Transverse colon (tissue), 4 donors: ENCODE measurements at regions not wholly inside any gene's neighbourhood (a gene's known extent, or its start where the extent isn't known, plus 50 kb on each side); places are given as distances from the start of the nearest gene placed in this dataset.

Experiments
- DNase-seq: peaks from one replicate; pipeline ENCODE4 v3.0.0-alpha.2; 2019
- H3K27ac ChIP-seq, 4 donors: fragments of 200-600 bp; sonication (generic); 2 replicates each; pipeline ENCODE4 v1.5.1; 2016 to 2018; ENCODE audit warnings: inconsistent platforms in 4 of 4
- H3K27me3 ChIP-seq: fragments of 200-600 bp; sonication (generic); 2 replicates; pipeline ENCODE4 v1.5.1; 2017; ENCODE audit warnings: inconsistent platforms
- H3K36me3 ChIP-seq, 4 donors: fragments of 200-600 bp; sonication (generic); 2 replicates each; pipeline ENCODE4 v1.5.1; 2017 to 2019; ENCODE audit warnings: inconsistent platforms in 4 of 4
- H3K4me1 ChIP-seq, 4 donors: fragments of 200-600 bp; sonication (generic); 2 replicates each; pipeline ENCODE4 v1.5.1; 2017 to 2020; ENCODE audit warnings: inconsistent platforms in 4 of 4
- H3K4me3 ChIP-seq, 4 donors: fragments of 200-600 bp; sonication (generic); 1 replicate in 1 of 4; 2 replicates in 3 of 4; pipeline versions ENCODE4 v1.5.1 to v1.6.1; 2017 to 2019; ENCODE audit warnings: inconsistent platforms in 4 of 4
- H3K9me3 ChIP-seq, 2 donors: fragments of 200-600 bp; sonication (generic); 2 replicates each; pipeline ENCODE4 v1.5.1; 2017 to 2019; ENCODE audit warnings: inconsistent platforms in 2 of 2
- EP300 ChIP-seq: sonication (generic); formaldehyde crosslinking; IDR thresholded peaks from one replicate; pipeline ENCODE4 v1.6.1; 2017; ENCODE audit warnings: antibody characterized with exemption, low read depth
- POLR2A ChIP-seq: fragments of 450-650 bp; IDR thresholded peaks from one replicate; pipeline ENCODE4 v1.6.1; 2016; ENCODE audit warnings: antibody characterized with exemption, mild to moderate bottlenecking, moderate library complexity
- POLR2AphosphoS5 ChIP-seq, 3 donors: sonication (generic); formaldehyde crosslinking; IDR thresholded peaks; one replicate each; pipeline ENCODE4 v1.6.1; 2016; ENCODE audit warnings: antibody characterized with exemption in 3 of 3
- WGBS, 2 donors: methylation state at CpG; one replicate each; pipeline ENCODE4 v1.1.5; 2018; ENCODE audit warnings: low coverage in 1 of 2; 5-methylcytosine and 5-hydroxymethylcytosine counted together
- in situ Hi-C, 4 donors: fragments of 200-750 bp; cut with MboI; loops; one replicate each; pipeline versions ENCODE4 v1.15.0 to v1.15.1; 2017; ENCODE audit warnings: low sequenced_read_pairs in 3 of 4, low pct_ligation_motif_present in 1 of 4, low pct_unique_long_range_greater_than_20kb in 1 of 4
- intact Hi-C: fragments of 100-400 bp; cut with DNase I; formaldehyde crosslinking; loops from one replicate; pipeline ENCODE4 v1.15.1; 2023; ENCODE audit warnings: low total_unique reads
- TF ChIP-seq, protein P1 (sequence below), 5 experiments: fragments of 200-600 bp in 3 of 5; fragments of 450-650 bp in 2 of 5; sonication (generic) in 3 of 5; IDR thresholded peaks; 1 replicate in 2 of 5; 2 replicates in 3 of 5; pipeline ENCODE4 v1.5.1; 2016 to 2017; ENCODE audit warnings: antibody characterized with exemption in 5 of 5, inconsistent platforms in 3 of 5, mild to moderate bottlenecking in 2 of 5, moderate library complexity in 1 of 5

DNA sequence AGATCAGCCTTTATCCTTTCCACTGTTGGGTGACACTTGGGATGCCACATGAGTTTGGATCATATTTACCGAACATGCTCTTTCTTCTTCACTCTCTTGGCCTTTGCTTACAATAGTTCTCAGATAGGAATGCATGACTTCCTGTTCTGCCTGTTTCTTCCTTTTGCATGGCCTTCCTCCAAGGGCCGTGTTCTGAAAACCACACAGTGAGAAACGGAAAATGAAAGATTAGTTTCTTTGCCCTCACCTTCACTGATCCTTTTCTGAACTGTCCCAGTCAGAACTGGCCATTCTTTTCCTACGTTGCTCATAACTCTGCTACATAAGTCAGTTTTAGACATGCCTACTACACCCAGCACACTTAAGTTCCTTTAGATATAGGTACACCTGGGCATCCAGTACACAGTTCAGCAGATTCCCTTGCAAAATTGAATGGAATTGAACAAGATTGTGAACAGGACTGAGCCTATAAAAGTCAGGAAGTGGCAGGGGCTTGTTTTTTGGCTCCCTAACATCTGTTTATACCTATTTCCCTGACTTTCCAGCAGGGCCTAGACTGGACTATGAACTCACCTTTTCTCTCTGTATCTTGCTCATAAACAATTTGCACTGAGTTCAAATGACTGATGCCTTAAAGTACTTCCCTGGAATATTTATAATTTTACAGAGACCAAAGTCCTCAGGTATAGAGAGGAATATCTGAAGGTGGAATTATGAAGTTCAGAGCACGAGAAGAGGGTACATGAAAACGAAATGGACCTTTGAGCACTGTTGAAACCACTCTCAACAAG, 186.4 kb upstream of the ST6GAL2 start:
- H3K36me3 ChIP-seq, result no peaks in the 10 kb centered on the region
- H3K4me3 ChIP-seq, result no peak overlapping the region
- H3K27me3 ChIP-seq, result no peaks in the 10 kb centered on the region
- H3K4me1 ChIP-seq, result peaks cover 0 to 38% (median 13%) of the 10 kb centered on the region in 4 donors
- intact Hi-C loops, result no loop called here
- in situ Hi-C loops, result no loop called here
- no peak for TF ChIP-seq POLR2AphosphoS5 (IDR thresholded peaks at IDR 0.05)
- TF ChIP-seq, protein P1, sequence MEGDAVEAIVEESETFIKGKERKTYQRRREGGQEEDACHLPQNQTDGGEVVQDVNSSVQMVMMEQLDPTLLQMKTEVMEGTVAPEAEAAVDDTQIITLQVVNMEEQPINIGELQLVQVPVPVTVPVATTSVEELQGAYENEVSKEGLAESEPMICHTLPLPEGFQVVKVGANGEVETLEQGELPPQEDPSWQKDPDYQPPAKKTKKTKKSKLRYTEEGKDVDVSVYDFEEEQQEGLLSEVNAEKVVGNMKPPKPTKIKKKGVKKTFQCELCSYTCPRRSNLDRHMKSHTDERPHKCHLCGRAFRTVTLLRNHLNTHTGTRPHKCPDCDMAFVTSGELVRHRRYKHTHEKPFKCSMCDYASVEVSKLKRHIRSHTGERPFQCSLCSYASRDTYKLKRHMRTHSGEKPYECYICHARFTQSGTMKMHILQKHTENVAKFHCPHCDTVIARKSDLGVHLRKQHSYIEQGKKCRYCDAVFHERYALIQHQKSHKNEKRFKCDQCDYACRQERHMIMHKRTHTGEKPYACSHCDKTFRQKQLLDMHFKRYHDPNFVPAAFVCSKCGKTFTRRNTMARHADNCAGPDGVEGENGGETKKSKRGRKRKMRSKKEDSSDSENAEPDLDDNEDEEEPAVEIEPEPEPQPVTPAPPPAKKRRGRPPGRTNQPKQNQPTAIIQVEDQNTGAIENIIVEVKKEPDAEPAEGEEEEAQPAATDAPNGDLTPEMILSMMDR (IDR thresholded peaks at IDR 0.05), result no peak
- TF ChIP-seq EP300, result no peak
- no peak for TF ChIP-seq POLR2A
- no peaks in the 10 kb centered on the region for H3K9me3 ChIP-seq
- peak overlapping the region in 1 of 4 donors; percentile 15 for H3K27ac ChIP-seq
- no peak for DNase-seq
- WGBS, 2 donors, result 35 to 36% methylated on average over 6 of the region's 6 CpGs

DNA sequence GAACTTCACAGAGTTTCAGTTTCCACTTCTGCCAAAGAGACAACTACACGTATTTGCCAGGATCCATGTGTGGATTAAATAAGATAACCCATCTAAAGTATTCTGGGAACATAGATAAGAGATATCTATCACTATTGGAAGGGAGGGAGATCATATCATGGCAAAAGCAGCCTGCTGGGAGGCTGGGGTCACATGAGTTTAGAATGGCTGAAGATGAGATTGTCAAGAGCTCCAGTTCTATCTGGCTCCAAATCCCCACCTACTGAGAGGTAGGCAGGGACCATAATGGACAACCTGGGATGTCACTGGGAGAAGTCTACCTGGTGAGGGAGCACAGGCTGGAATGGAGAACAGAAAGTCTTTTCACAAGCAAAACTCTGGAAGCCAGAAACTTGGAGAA, 192.6 kb upstream of the ST6GAL2 start:
- H3K9me3 ChIP-seq, result no peaks in the 10 kb centered on the region
- no peaks in the 10 kb centered on the region for H3K27me3 ChIP-seq
- WGBS, 2 donors, result 67 to 83% methylated on average over 1 of the region's 1 CpG
- no peak overlapping the region for H3K27ac ChIP-seq
- H3K36me3 ChIP-seq, result no peaks in the 10 kb centered on the region
- no peak overlapping the region for H3K4me3 ChIP-seq
- no peak for TF ChIP-seq EP300
- no peak for TF ChIP-seq POLR2AphosphoS5 (IDR thresholded peaks at IDR 0.05)
- TF ChIP-seq, protein P1 (IDR thresholded peaks at IDR 0.05), result no peak
- TF ChIP-seq POLR2A, result no peak
- no peaks in the 10 kb centered on the region for H3K4me1 ChIP-seq
- intact Hi-C loops (no loop called here), in situ Hi-C loops (no loop called here)
- no peak for DNase-seq

DNA sequence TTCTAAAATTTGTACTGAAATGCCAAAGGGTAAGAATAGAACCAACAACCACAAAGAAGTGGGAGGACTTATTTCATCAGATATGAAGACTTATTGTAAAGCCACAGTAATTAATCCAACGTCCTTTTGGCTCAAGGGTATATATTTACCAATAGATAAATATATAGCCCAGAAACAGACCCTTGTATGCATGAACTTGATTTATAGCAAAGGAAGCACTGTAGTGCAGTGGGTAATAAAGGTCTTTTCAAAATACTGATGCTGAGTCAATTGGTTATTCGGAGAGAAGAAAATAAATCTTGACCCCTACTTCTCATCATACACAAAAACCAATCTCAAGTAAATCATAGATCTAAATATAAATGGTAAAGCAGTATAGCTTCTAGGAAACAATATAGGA, 200.5 kb upstream of the ST6GAL2 start:
- no peaks in the 10 kb centered on the region for H3K4me1 ChIP-seq
- intact Hi-C loops, result no loop called here
- DNase-seq, result no peak
- no peaks in the 10 kb centered on the region for H3K27me3 ChIP-seq
- in situ Hi-C loops, result no loop called here
- H3K36me3 ChIP-seq, result no peaks in the 10 kb centered on the region
- H3K27ac ChIP-seq, result no peak overlapping the region
- TF ChIP-seq POLR2AphosphoS5 (IDR thresholded peaks at IDR 0.05) (no peak), EP300 (no peak), POLR2A (no peak)
- TF ChIP-seq, protein P1 (IDR thresholded peaks at IDR 0.05), result no peak
- H3K9me3 ChIP-seq, result no peaks in the 10 kb centered on the region
- H3K4me3 ChIP-seq, result no peak overlapping the region
- WGBS, 2 donors, result 56 to 59% methylated on average over 2 of the region's 2 CpGs

DNA sequence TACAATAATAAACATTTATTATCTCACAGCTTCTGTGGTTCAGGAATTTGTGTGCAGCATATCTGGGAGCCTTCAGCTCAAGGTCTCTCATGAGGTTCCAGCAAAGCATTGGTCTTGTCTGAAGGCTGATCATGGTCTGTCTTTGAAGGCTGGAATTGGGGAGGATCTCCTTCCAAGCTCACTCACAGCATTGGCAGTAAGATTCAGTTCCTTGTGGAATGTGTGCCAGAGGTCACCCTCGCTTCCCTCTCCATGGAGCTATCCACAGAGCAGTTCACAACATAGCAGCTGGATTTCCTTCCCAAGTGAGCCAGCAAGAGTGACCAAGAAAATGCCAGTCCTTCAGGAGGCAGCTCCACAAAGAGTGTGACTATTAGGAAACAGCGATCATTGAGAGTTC, 202.2 kb upstream of the ST6GAL2 start:
- H3K4me3 ChIP-seq, result no peak overlapping the region
- in situ Hi-C loops (no loop called here), intact Hi-C loops (no loop called here)
- H3K9me3 ChIP-seq, result no peaks in the 10 kb centered on the region
- no peak for DNase-seq
- H3K4me1 ChIP-seq, result no peaks in the 10 kb centered on the region
- no peak for TF ChIP-seq POLR2A
- TF ChIP-seq POLR2AphosphoS5 (IDR thresholded peaks at IDR 0.05), result no peak
- TF ChIP-seq, protein P1 (IDR thresholded peaks at IDR 0.05), result no peak
- TF ChIP-seq EP300, result no peak
- no peaks in the 10 kb centered on the region for H3K27me3 ChIP-seq
- no peaks in the 10 kb centered on the region for H3K36me3 ChIP-seq
- 20 to 69% methylated on average over 1 to 2 of the region's 2 CpGs for WGBS, 2 donors
- H3K27ac ChIP-seq, result no peak overlapping the region
